Uterus (tissue), 3 donors: ENCODE measurements at regions not wholly inside any gene's neighbourhood (a gene's known extent, or its start where the extent isn't known, plus 50 kb on each side); places are given as distances from the start of the nearest gene placed in this dataset.
"Not testable (repeated sequence)": the region's sequence is repeated elsewhere in the genome, so short reads cannot be mapped to it uniquely, and the experiment has no call there.

Source experiments
- DNase-seq, 2 donors: peaks; one replicate each; pipeline ENCODE4 v3.0.0-alpha.2; 2019 to 2020
- H3K27ac ChIP-seq, 2 donors: fragments of 200-600 bp; sonication (generic); 1 replicate in 1 of 2; 2 replicates in 1 of 2; pipeline ENCODE4 v1.5.1; 2016 to 2018
- H3K27me3 ChIP-seq, 2 donors: fragments of 200-600 bp; sonication (generic); one replicate each; pipeline ENCODE4 v1.5.1; 2018 to 2019; ENCODE audit warnings: control low read depth in 1 of 2
- H3K36me3 ChIP-seq, 2 donors: fragments of 200-600 bp; sonication (generic); one replicate each; pipeline ENCODE4 v1.5.1; 2019; ENCODE audit warnings: control low read depth in 1 of 2
- H3K4me1 ChIP-seq, 2 donors: fragments of 200-600 bp; sonication (generic); one replicate each; pipeline ENCODE4 v1.5.1; 2018 to 2019; ENCODE audit warnings: control low read depth in 1 of 2
- H3K4me3 ChIP-seq, 2 donors: fragments of 200-600 bp; sonication (generic); 1 replicate in 1 of 2; 2 replicates in 1 of 2; pipeline ENCODE4 v1.5.1; 2018 to 2019; ENCODE audit warnings: mild to moderate bottlenecking in 1 of 2
- H3K9me3 ChIP-seq, 2 donors: fragments of 200-600 bp; sonication (generic); one replicate each; pipeline ENCODE4 v1.5.1; 2019; ENCODE audit warnings: control low read depth in 1 of 2
- POLR2A ChIP-seq, 2 donors: fragments of 450-650 bp; IDR thresholded peaks; one replicate each; pipeline ENCODE4 v1.6.1; 2016; ENCODE audit warnings: antibody characterized with exemption in 2 of 2, mild to moderate bottlenecking in 1 of 2, moderate library complexity in 1 of 2
- intact Hi-C: fragments of 100-400 bp; cut with DNase I; formaldehyde crosslinking; loops from one replicate; pipeline ENCODE4 v1.15.1; 2023; ENCODE audit warnings: low total_unique reads
- TF ChIP-seq, protein P1 (sequence below), 4 experiments: fragments of 200-600 bp in 2 of 4; fragments of 450-650 bp in 2 of 4; sonication (generic) in 2 of 4; IDR thresholded peaks; one replicate each; pipeline ENCODE4 v1.5.1; 2016 to 2019; ENCODE audit warnings: antibody characterized with exemption in 4 of 4, mild to moderate bottlenecking in 2 of 4, moderate library complexity in 1 of 4
- donor health status: DM: yes; HTN: yes; CAD: no.

DNA sequence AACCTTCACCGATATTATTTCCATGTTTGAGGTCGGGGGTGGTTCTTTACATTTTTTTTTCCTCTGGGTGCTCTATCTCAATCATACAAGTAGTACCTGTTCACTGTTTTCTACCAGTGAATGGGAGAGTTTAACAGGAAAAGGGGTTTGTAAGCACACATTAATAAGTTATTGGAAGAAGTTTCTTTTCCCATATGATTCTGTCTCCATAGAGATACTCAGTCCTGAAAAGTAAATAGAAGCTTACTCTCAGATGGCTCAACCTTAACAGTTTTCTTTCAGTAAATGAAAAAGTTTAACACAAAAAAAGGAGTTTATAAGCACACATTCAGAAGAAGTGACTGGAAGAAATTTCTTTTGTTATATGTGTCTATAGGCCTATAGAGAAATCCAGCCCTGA is 995.6 kb upstream of the SLC39A10 start:
- Histone ChIP-seq H3K4me1 (no peaks in the 10 kb centered on the region), H3K9me3 (no peaks in the 10 kb centered on the region), H3K27ac (no peak overlapping the region), H3K4me3 (no peak overlapping the region), H3K36me3 (no peaks in the 10 kb centered on the region), H3K27me3 (no peaks in the 10 kb centered on the region)
- no peak for DNase-seq
- intact Hi-C loops = no loop called here
- TF ChIP-seq, protein P1, sequence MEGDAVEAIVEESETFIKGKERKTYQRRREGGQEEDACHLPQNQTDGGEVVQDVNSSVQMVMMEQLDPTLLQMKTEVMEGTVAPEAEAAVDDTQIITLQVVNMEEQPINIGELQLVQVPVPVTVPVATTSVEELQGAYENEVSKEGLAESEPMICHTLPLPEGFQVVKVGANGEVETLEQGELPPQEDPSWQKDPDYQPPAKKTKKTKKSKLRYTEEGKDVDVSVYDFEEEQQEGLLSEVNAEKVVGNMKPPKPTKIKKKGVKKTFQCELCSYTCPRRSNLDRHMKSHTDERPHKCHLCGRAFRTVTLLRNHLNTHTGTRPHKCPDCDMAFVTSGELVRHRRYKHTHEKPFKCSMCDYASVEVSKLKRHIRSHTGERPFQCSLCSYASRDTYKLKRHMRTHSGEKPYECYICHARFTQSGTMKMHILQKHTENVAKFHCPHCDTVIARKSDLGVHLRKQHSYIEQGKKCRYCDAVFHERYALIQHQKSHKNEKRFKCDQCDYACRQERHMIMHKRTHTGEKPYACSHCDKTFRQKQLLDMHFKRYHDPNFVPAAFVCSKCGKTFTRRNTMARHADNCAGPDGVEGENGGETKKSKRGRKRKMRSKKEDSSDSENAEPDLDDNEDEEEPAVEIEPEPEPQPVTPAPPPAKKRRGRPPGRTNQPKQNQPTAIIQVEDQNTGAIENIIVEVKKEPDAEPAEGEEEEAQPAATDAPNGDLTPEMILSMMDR (IDR thresholded peaks at IDR 0.05) = no peak
- no peak for TF ChIP-seq POLR2A (IDR thresholded peaks at IDR 0.05)

DNA sequence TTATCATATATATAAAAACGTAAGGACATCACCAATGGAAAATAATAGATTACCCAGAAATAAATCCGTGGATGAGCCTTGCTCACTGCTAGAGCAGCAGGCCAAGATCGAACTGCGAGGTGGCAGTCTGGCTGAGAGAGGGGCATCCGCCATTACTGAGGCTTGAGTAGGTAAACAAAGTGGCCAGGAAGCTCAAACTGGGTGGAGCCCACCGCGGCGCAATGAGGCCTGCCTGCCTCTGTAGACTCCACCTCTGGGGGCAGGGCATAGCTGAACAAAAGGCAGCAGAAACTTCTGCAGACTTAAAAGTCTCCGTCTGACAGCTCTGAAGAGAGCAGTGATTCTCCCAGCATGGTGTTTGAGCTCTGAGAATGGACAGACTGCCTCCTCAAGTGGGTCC is 1018.0 kb upstream of the SLC39A10 start:
- H3K27ac ChIP-seq, intact Hi-C loops, H3K4me1 ChIP-seq, DNase-seq, H3K4me3 ChIP-seq, H3K27me3 ChIP-seq, H3K36me3 ChIP-seq, H3K9me3 ChIP-seq: not testable (repeated sequence)

DNA sequence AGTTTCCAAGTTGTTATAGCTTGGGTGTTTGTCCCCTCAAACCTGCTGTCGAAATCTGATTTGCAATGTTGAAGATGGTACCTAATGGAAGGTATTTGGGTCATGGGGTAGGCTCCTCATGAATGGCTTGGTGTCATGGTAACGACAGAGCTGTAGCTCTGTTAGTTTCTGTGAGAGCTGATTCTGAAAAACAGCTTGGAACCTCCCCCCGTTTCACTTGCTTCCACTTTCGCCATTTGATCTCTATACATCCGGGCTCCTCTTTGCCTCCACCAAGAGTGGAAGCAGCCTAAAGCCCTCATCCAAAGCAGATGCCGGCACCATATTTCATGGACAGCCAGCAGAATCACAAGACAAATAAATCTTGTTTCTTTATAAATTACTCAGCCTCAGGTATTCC is 1035.1 kb upstream of the SLC39A10 start:
- no peak for TF ChIP-seq POLR2A (IDR thresholded peaks at IDR 0.05)
- TF ChIP-seq, protein P1 (IDR thresholded peaks at IDR 0.05) = no peak
- no peaks in the 10 kb centered on the region for H3K9me3 ChIP-seq
- H3K4me3 ChIP-seq = no peak overlapping the region
- H3K4me1 ChIP-seq = no peaks in the 10 kb centered on the region
- intact Hi-C loops = no loop called here
- no peak overlapping the region for H3K27ac ChIP-seq
- no peaks in the 10 kb centered on the region for H3K36me3 ChIP-seq
- no peaks in the 10 kb centered on the region for H3K27me3 ChIP-seq
- DNase-seq = no peak

DNA sequence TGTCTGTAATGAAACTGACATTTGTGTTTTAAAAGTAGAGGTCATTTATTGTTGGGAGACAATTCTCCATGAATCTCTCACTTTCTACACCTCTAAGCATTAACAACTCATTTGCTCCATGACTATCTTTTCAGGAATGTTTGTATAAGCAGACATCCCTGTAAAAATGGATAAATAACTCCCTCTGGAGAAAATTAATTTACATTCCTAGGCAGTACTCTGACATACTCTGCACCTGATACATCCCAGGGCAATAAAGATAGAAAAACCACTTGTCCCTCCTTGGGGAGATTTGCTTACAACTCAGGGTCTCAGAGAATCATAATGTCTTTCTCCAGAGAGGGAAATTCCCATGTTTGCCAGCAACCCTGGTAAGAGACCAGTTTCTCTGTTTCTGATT is 1037.7 kb upstream of the SLC39A10 start:
- TF ChIP-seq, protein P1 (IDR thresholded peaks at IDR 0.05) = no peak
- TF ChIP-seq POLR2A (IDR thresholded peaks at IDR 0.05) = no peak
- no peaks in the 10 kb centered on the region for H3K36me3 ChIP-seq
- H3K9me3 ChIP-seq = no peaks in the 10 kb centered on the region
- H3K27me3 ChIP-seq = no peaks in the 10 kb centered on the region
- intact Hi-C loops = no loop called here
- no peak overlapping the region for H3K4me3 ChIP-seq
- H3K4me1 ChIP-seq = no peaks in the 10 kb centered on the region
- no peak for DNase-seq
- no peak overlapping the region for H3K27ac ChIP-seq

DNA sequence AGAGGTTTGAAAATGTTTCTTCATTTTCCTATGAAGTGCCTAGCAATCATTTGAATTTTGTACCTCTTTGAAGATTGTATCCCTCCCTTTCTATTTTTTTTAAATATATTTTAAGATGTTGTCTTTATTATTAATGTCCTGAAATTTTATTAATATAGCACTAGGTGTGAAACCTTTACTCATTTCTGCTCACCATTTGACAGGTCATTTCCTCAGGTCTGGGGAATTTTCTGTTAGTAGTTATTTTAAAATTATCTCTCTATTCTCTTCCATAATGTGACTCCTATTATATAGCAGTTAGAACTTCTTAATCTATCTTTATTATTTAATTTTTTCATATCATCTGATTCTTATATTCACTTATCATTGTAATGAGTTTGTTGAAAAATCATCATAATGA is 1038.6 kb upstream of the SLC39A10 start:
- Histone ChIP-seq H3K36me3 (no peaks in the 10 kb centered on the region), H3K4me1 (no peaks in the 10 kb centered on the region), H3K27me3 (no peaks in the 10 kb centered on the region), H3K4me3 (no peak overlapping the region), H3K27ac (no peak overlapping the region), H3K9me3 (no peaks in the 10 kb centered on the region)
- intact Hi-C loops = no loop called here
- TF ChIP-seq, protein P1 (IDR thresholded peaks at IDR 0.05) = no peak
- no peak for TF ChIP-seq POLR2A (IDR thresholded peaks at IDR 0.05)
- no peak for DNase-seq

DNA sequence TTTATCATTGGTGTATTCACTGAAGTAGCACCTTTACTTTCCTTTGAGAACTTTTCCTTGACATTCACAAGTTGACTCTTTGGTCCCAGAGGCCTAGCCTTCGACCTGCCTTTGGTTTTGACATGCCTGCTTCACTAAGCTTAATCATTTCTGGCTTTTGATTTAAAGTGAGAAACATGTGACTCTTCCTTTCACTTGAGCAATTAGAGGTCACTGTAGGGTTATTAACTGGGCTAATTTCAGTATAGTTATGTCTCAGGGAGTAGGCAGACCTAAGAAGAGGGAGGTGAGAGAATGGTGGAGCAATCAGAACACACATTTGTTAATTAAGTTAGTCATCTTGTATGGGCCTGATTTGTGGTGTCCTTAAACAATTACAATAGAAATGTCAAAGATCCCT is 1040.7 kb upstream of the SLC39A10 start:
- TF ChIP-seq, protein P1 (IDR thresholded peaks at IDR 0.05) = no peak
- no peak for TF ChIP-seq POLR2A (IDR thresholded peaks at IDR 0.05)
- Histone ChIP-seq H3K4me3 (no peak overlapping the region), H3K9me3 (no peaks in the 10 kb centered on the region), H3K27ac (no peak overlapping the region), H3K27me3 (no peaks in the 10 kb centered on the region), H3K4me1 (no peaks in the 10 kb centered on the region), H3K36me3 (no peaks in the 10 kb centered on the region)
- intact Hi-C loops = no loop called here
- no peak for DNase-seq
